Neural progenitor cell (in vitro differentiated cells): ENCODE measurements at regions not wholly inside any gene's neighbourhood (a gene's known extent, or its start where the extent isn't known, plus 50 kb on each side); places are given as distances from the start of the nearest gene placed in this dataset.

Source experiments
- DNase-seq: peaks from one replicate; pipeline ENCODE4 v3.0.0-alpha.2; 2016; ENCODE audit warnings: low spot score
- H2AFZ ChIP-seq: fragments of 200-600 bp; sonication (generic); replicated peaks from 2 replicates; pipeline ENCODE4 v1.6.1; 2016; ENCODE audit warnings: antibody characterized with exemption
- H3F3A ChIP-seq: fragments of 200-600 bp; sonication (generic); 2 replicates; pipeline ENCODE4 v1.6.1; 2016; ENCODE audit warnings: antibody characterized with exemption, low read depth
- H3K27ac ChIP-seq: fragments of 200-600 bp; sonication (generic); 2 replicates; pipeline ENCODE4 v1.5.1; 2016; ENCODE audit warnings: mild to moderate bottlenecking
- H3K27me3 ChIP-seq: fragments of 200-600 bp; sonication (generic); 2 replicates; pipeline ENCODE4 v1.6.1; 2016; ENCODE audit warnings: mild to moderate bottlenecking, moderate library complexity
- H3K36me3 ChIP-seq: fragments of 200-600 bp; sonication (generic); 2 replicates; pipeline ENCODE4 v1.5.1; 2016
- H3K4me1 ChIP-seq: fragments of 200-600 bp; sonication (generic); 2 replicates; pipeline ENCODE4 v1.6.1; 2016; ENCODE audit warnings: mixed run types
- H3K4me2 ChIP-seq: fragments of 200-600 bp; sonication (generic); 2 replicates; pipeline ENCODE4 v1.6.1; 2016
- H3K4me3 ChIP-seq: fragments of 200-600 bp; sonication (generic); 2 replicates; pipeline ENCODE4 v1.5.1; 2016
- H3K79me2 ChIP-seq: fragments of 200-600 bp; sonication (generic); 2 replicates; pipeline ENCODE4 v1.6.1; 2016; ENCODE audit warnings: low read depth
- H3K9ac ChIP-seq: fragments of 200-600 bp; sonication (generic); 2 replicates; pipeline ENCODE4 v1.6.1; 2016
- H3K9me3 ChIP-seq: fragments of 200-600 bp; sonication (generic); 2 replicates; pipeline ENCODE4 v1.5.1; 2016; ENCODE audit warnings: low read depth
- H4K20me1 ChIP-seq: fragments of 200-600 bp; sonication (generic); 2 replicates; pipeline ENCODE4 v1.6.1; 2016; ENCODE audit warnings: low read depth
- H3K27ac Mint-ChIP-seq: 3 replicates; pipeline ENCODE4 v1.8.0; 2021; ENCODE audit warnings: mixed read lengths
- H3K27me3 Mint-ChIP-seq: 2 replicates; pipeline ENCODE4 v1.8.0; 2022; ENCODE audit warnings: low read depth, mild to moderate bottlenecking, inconsistent platforms, moderate library complexity, mixed read lengths; ENCODE audit not compliant: insufficient read depth
- H3K36me3 Mint-ChIP-seq: 3 replicates; pipeline ENCODE4 v1.8.0; 2021; ENCODE audit warnings: mixed read lengths
- H3K4me1 Mint-ChIP-seq: 3 replicates; pipeline ENCODE4 v1.8.0; 2021; ENCODE audit warnings: mixed read lengths
- H3K4me3 Mint-ChIP-seq: 3 replicates; pipeline ENCODE4 v1.8.0; 2021; ENCODE audit warnings: mild to moderate bottlenecking, moderate library complexity, mixed read lengths
- H3K9me3 Mint-ChIP-seq: 3 replicates; pipeline ENCODE4 v1.8.0; 2020; ENCODE audit warnings: mixed read lengths
- EZH2 ChIP-seq: fragments of 200-600 bp; sonication (generic); IDR thresholded peaks from 2 replicates; pipeline ENCODE4 v1.6.1; 2017; ENCODE audit warnings: antibody characterized with exemption, mild to moderate bottlenecking, moderate library complexity
- EZH2phosphoT487 ChIP-seq: fragments of 200-600 bp; sonication (generic); IDR thresholded peaks from 2 replicates; pipeline ENCODE4 v1.6.1; 2017; ENCODE audit warnings: antibody characterized with exemption
- TF ChIP-seq, protein P1 (sequence below): fragments of 200-600 bp; sonication (generic); IDR thresholded peaks from 2 replicates; pipeline ENCODE4 v1.5.1; 2017; ENCODE audit warnings: antibody characterized with exemption, mild to moderate bottlenecking

DNA sequence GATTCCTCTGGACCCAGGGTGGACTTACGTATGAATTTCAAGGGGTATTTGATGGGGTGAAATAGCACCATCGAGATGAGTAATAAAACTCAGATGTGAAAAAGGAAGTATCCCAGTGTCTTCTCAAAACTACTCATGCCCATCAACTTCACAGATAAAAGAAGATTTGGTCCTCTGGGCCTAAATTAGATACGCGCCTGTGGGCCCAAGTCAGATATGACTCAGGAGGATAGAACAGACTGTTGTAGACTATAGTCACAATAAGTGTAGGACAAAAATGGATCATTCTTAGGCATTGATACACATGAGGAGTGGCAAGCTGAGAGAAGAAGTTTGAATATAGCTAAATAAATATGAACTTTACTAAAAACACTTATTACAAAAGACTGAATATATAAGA is 2438.8 kb downstream of the PCDH9 start:
- no peaks in the 10 kb centered on the region for H3K36me3 Mint-ChIP-seq
- Histone ChIP-seq H3K4me1 (no peaks in the 10 kb centered on the region), H3K27me3 (no peaks in the 10 kb centered on the region), H3F3A (no peaks in the 10 kb centered on the region), H3K79me2 (no peaks in the 10 kb centered on the region), H3K9ac (no peak overlapping the region), H3K27ac (no peak overlapping the region), H2AFZ (no peak overlapping the region), H3K9me3 (no peaks in the 10 kb centered on the region), H4K20me1 (no peaks in the 10 kb centered on the region), H3K36me3 (no peaks in the 10 kb centered on the region), H3K4me2 (no peak overlapping the region), H3K4me3 (no peak overlapping the region)
- DNase-seq, result no peak
- no peak overlapping the region for H3K27ac Mint-ChIP-seq
- H3K4me1 Mint-ChIP-seq, result no peaks in the 10 kb centered on the region
- no peaks in the 10 kb centered on the region for H3K9me3 Mint-ChIP-seq
- no peaks in the 10 kb centered on the region for H3K27me3 Mint-ChIP-seq
- TF ChIP-seq, protein P1, sequence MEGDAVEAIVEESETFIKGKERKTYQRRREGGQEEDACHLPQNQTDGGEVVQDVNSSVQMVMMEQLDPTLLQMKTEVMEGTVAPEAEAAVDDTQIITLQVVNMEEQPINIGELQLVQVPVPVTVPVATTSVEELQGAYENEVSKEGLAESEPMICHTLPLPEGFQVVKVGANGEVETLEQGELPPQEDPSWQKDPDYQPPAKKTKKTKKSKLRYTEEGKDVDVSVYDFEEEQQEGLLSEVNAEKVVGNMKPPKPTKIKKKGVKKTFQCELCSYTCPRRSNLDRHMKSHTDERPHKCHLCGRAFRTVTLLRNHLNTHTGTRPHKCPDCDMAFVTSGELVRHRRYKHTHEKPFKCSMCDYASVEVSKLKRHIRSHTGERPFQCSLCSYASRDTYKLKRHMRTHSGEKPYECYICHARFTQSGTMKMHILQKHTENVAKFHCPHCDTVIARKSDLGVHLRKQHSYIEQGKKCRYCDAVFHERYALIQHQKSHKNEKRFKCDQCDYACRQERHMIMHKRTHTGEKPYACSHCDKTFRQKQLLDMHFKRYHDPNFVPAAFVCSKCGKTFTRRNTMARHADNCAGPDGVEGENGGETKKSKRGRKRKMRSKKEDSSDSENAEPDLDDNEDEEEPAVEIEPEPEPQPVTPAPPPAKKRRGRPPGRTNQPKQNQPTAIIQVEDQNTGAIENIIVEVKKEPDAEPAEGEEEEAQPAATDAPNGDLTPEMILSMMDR, result no peak
- no peak for TF ChIP-seq EZH2phosphoT487
- no peak for TF ChIP-seq EZH2
- no peak overlapping the region for H3K4me3 Mint-ChIP-seq

DNA sequence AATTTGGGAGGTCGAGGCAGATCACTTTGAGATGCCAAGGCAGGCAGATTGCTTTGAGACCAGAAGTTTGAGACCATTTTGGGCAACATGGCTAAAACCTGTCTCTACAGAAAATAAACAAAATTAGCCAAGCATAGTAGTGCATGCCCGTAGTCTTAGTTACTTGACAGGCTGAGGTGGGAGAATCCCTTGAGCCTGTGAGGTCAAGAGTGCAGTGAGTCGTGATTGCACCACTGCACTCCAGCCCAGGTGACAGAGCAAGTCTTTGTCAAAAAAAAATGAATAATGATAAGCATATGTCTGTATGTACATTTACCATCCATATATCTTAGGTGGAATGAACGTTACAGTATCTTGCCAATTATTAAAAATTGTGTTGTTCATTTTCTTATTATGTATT is 2447.7 kb downstream of the PCDH9 start:
- Histone ChIP-seq H3F3A (no peaks in the 10 kb centered on the region), H2AFZ (no peak overlapping the region), H4K20me1 (no peaks in the 10 kb centered on the region), H3K4me2 (no peak overlapping the region), H3K9ac (no peak overlapping the region), H3K4me3 (no peak overlapping the region), H3K27me3 (no peaks in the 10 kb centered on the region), H3K9me3 (no peaks in the 10 kb centered on the region), H3K79me2 (no peaks in the 10 kb centered on the region), H3K4me1 (no peaks in the 10 kb centered on the region), H3K36me3 (no peaks in the 10 kb centered on the region), H3K27ac (no peak overlapping the region)
- TF ChIP-seq, protein P1, result no peak
- no peaks in the 10 kb centered on the region for H3K9me3 Mint-ChIP-seq
- H3K27ac Mint-ChIP-seq, result no peak overlapping the region
- H3K27me3 Mint-ChIP-seq, result no peaks in the 10 kb centered on the region
- no peak overlapping the region for H3K4me3 Mint-ChIP-seq
- no peaks in the 10 kb centered on the region for H3K36me3 Mint-ChIP-seq
- H3K4me1 Mint-ChIP-seq, result no peaks in the 10 kb centered on the region
- no peak for DNase-seq

DNA sequence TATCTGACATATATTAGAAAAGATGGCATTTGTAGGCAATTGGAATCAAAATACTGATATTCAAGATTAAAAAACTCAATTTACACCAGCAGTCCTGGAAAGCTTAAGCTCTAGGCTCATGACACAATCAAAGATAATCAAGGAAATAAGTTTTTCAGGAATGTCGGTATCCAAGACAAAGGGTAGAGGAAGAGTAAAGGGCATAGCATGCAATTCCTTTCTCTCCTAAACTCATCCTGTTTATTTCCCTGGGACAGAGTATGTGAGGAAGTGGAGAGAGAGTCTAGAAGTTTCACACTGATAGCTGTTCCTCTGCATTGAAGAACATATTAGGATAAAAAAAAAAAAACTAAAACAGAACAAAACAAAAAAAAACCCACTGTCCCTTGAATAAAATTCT is 2452.1 kb downstream of the PCDH9 start:
- H3K9me3 ChIP-seq, result no peaks in the 10 kb centered on the region
- H3F3A ChIP-seq, result no peaks in the 10 kb centered on the region
- no peaks in the 10 kb centered on the region for H3K36me3 ChIP-seq
- H3K36me3 Mint-ChIP-seq, result no peaks in the 10 kb centered on the region
- H3K27me3 ChIP-seq, result no peaks in the 10 kb centered on the region
- no peak overlapping the region for H3K4me3 Mint-ChIP-seq
- no peak for DNase-seq
- H3K27ac ChIP-seq, result no peak overlapping the region
- no peak overlapping the region for H3K4me3 ChIP-seq
- no peaks in the 10 kb centered on the region for H3K4me1 ChIP-seq
- H2AFZ ChIP-seq, result peak overlapping the region; percentile 26
- H4K20me1 ChIP-seq, result no peaks in the 10 kb centered on the region
- H3K27ac Mint-ChIP-seq, result no peak overlapping the region
- TF ChIP-seq EZH2 (no peak), EZH2phosphoT487 (no peak)
- TF ChIP-seq, protein P1, result no peak
- no peaks in the 10 kb centered on the region for H3K27me3 Mint-ChIP-seq
- H3K4me2 ChIP-seq, result no peak overlapping the region
- H3K79me2 ChIP-seq, result no peaks in the 10 kb centered on the region
- no peaks in the 10 kb centered on the region for H3K9me3 Mint-ChIP-seq
- no peak overlapping the region for H3K9ac ChIP-seq
- H3K4me1 Mint-ChIP-seq, result no peaks in the 10 kb centered on the region

DNA sequence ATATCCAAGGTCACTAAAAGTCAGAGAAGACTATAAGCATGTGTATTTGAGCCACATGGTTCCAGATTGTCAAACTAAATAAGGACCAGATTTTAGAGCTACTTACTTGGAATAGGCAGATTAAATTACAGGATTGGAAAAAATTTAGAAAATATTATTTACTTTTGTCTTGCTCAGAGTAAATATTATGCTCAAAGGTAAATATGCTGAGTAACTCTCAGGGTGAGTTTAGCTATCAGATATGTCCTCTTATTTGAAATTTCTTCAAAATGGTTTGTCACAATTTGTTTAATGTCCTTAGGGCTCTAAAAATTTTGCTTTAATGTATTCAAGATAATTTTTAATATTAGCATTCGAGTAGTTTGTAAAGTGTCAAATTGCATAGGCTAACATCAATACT is 2455.2 kb downstream of the PCDH9 start:
- H3K36me3 ChIP-seq, result no peaks in the 10 kb centered on the region
- H3K9ac ChIP-seq, result no peak overlapping the region
- Mint-ChIP-seq H3K36me3 (no peaks in the 10 kb centered on the region), H3K4me1 (no peaks in the 10 kb centered on the region), H3K4me3 (no peak overlapping the region), H3K9me3 (no peaks in the 10 kb centered on the region), H3K27ac (no peak overlapping the region), H3K27me3 (no peaks in the 10 kb centered on the region)
- no peaks in the 10 kb centered on the region for H3K9me3 ChIP-seq
- H3K4me1 ChIP-seq, result no peaks in the 10 kb centered on the region
- no peaks in the 10 kb centered on the region for H3K79me2 ChIP-seq
- no peak overlapping the region for H2AFZ ChIP-seq
- no peaks in the 10 kb centered on the region for H3F3A ChIP-seq
- no peaks in the 10 kb centered on the region for H4K20me1 ChIP-seq
- no peak overlapping the region for H3K4me2 ChIP-seq
- no peaks in the 10 kb centered on the region for H3K27me3 ChIP-seq
- no peak overlapping the region for H3K27ac ChIP-seq
- no peak overlapping the region for H3K4me3 ChIP-seq
- no peak for DNase-seq
- TF ChIP-seq EZH2 (no peak), EZH2phosphoT487 (no peak)
- TF ChIP-seq, protein P1, result no peak
